SK-N-SH (cell line): ENCODE measurements at regions not wholly inside any gene's neighbourhood (a gene's known extent, or its start where the extent isn't known, plus 50 kb on each side); places are given as distances from the start of the nearest gene placed in this dataset.

ENCODE experiments used
- CTCF ChIP-seq: fragments of 200-600 bp; sonication (generic); IDR thresholded peaks from 2 replicates; pipeline ENCODE4 v1.6.1; 2017; ENCODE audit warnings: antibody characterized with exemption, mild to moderate bottlenecking, moderate library complexity
- ELF1 ChIP-seq: IDR thresholded peaks from 2 replicates; pipeline ENCODE4 v1.4.0; 2012
- GABPA ChIP-seq: IDR thresholded peaks from 2 replicates; pipeline ENCODE4 v1.4.0; 2012; ENCODE audit warnings: low read depth, mild to moderate bottlenecking
- IRF3 ChIP-seq: fragments of 150-350 bp; IDR thresholded peaks from 2 replicates; pipeline ENCODE4 v1.6.1; 2016; ENCODE audit warnings: mild to moderate bottlenecking, low read depth, low read length
- PBX3 ChIP-seq: IDR thresholded peaks from 2 replicates; pipeline ENCODE4; 2012
- POLR2AphosphoS5 ChIP-seq: IDR thresholded peaks from 2 replicates; pipeline ENCODE4 v1.6.1; 2012; ENCODE audit warnings: low read depth, low read length
- REST ChIP-seq: IDR thresholded peaks from 2 replicates; pipeline ENCODE4 v1.6.1; 2012; ENCODE audit warnings: mild to moderate bottlenecking, low read depth, low read length, moderate library complexity
- RFX5 ChIP-seq: IDR thresholded peaks from 2 replicates; pipeline ENCODE4 v1.6.1; 2012; ENCODE audit warnings: mild to moderate bottlenecking, improper control_type of control experiment, low read length
- SIN3A ChIP-seq: IDR thresholded peaks from 2 replicates; pipeline ENCODE4 v1.6.1; 2012; ENCODE audit warnings: low read depth, mild to moderate bottlenecking, low read length, moderate library complexity, borderline replicate concordance
- SMC3 ChIP-seq: IDR thresholded peaks from 2 replicates; pipeline ENCODE4 v1.6.1; 2012; ENCODE audit warnings: low read depth, low read length, improper control_type of control experiment
- YY1 ChIP-seq: IDR thresholded peaks from 2 replicates; pipeline ENCODE4 v1.4.0; 2012; ENCODE audit warnings: low read depth, mild to moderate bottlenecking

- TF ChIP-seq PBX3 (no peak), GABPA (no peak), RFX5 (no peak), CTCF (no peak), SIN3A (no peak), YY1 (no peak), REST (no peak), SMC3 (no peak), IRF3 (no peak), POLR2AphosphoS5 (no peak), ELF1 (no peak)
These were observed 654.9 kb upstream of the PKN2 start for GRCh38 chr1:88029142-88029541.
